Subcutaneous abdominal adipose tissue (tissue), 5 donors: ENCODE measurements at regions not wholly inside any gene's neighbourhood (a gene's known extent, or its start where the extent isn't known, plus 50 kb on each side); places are given as distances from the start of the nearest gene placed in this dataset.
"Not testable (repeated sequence)": the region's sequence is repeated elsewhere in the genome, so short reads cannot be mapped to it uniquely, and the experiment has no call there.

Experiments
- H3K27ac ChIP-seq: one replicate; pipeline ENCODE4 v1.7.0; 2013; ENCODE audit warnings: low read depth, mild to moderate bottlenecking, inconsistent platforms, low read length, moderate library complexity
- H3K27me3 ChIP-seq, 5 donors: one replicate each; pipeline ENCODE4 v1.7.0; 2013; ENCODE audit warnings: low read length in 5 of 5, inconsistent platforms in 1 of 5; ENCODE audit not compliant: control insufficient read depth in 5 of 5, insufficient read depth in 4 of 5
- H3K36me3 ChIP-seq, 5 donors: one replicate each; pipeline ENCODE4 v1.7.0; 2013; ENCODE audit warnings: low read length in 5 of 5; ENCODE audit not compliant: control insufficient read depth in 5 of 5, insufficient read depth in 5 of 5
- H3K4me1 ChIP-seq, 5 donors: one replicate each; pipeline ENCODE4 v1.7.0; 2013; ENCODE audit warnings: low read length in 5 of 5, mild to moderate bottlenecking in 3 of 5, moderate library complexity in 1 of 5; ENCODE audit not compliant: control insufficient read depth in 5 of 5, insufficient read depth in 5 of 5
- H3K4me3 ChIP-seq, 5 donors: one replicate each; pipeline ENCODE4 v1.7.0; 2013; ENCODE audit warnings: low read length in 5 of 5, low read depth in 1 of 5
- H3K9ac ChIP-seq, 5 donors: one replicate each; pipeline ENCODE4 v1.7.0; 2013; ENCODE audit warnings: low read length in 5 of 5, mild to moderate bottlenecking in 4 of 5, moderate library complexity in 3 of 5
- H3K9me3 ChIP-seq, 5 donors: one replicate each; pipeline ENCODE4 v1.7.0; 2013; ENCODE audit warnings: low read length in 5 of 5; ENCODE audit not compliant: control insufficient read depth in 5 of 5
- donor health status: healthy.
- donor health status: healthy.
- donor health status: healthy.
- donor health status: healthy.
- donor health status: healthy.

DNA sequence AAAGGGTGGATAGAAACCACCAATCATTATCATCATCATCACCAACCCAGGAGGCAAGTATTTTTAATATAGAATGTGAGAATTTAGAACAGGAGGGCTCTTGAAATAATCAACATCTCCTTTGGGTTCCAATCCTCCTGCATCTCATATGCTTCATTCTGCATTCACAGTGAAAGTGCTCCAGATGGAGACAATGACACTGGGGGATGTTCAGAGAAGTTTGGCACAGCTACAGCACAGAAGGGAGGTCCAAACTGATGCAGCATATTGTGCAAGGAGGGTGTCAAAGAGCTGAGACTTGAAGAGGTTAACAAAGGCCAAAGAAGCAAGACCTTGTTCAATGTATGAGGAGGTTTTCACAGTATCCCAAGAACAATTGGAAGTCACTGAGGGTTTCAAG is 767.1 kb downstream of the NTRK3 start:
- Histone ChIP-seq H3K27ac (no peak overlapping the region), H3K9me3 (no peaks in the 10 kb centered on the region), H3K9ac (no peak overlapping the region)

DNA sequence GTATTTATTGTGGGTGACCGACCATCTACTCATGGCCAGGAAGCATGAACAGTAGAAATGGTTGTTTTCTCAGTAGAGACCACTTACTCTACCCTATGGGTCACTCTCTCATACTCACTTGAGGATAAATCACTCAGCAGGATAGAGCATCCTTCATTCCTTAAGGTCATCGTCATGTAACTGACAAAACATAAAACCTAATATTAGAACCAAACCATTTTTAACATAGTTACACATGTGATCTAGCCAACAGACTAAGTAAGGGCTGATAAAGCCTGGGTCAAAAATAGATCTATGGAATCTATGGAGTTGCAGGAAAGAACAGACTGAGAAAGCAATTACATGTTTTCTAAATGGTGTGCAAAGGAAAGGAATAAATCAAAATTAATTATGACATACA is 769.1 kb downstream of the NTRK3 start:
- Histone ChIP-seq H3K4me3 (no peak overlapping the region), H3K4me1 (no peaks in the 10 kb centered on the region), H3K9ac (no peak overlapping the region), H3K27ac (no peak overlapping the region), H3K27me3 (no peaks in the 10 kb centered on the region), H3K36me3 (no peaks in the 10 kb centered on the region), H3K9me3 (no peaks in the 10 kb centered on the region)

More for the DNA sequence above, 767.1 kb downstream of the NTRK3 start:
- Histone ChIP-seq H3K4me3 (no peak overlapping the region), H3K4me1 (no peaks in the 10 kb centered on the region), H3K27me3 (peaks cover 0 to 2% (median 0%) of the 10 kb centered on the region in 5 donors), H3K36me3 (no peaks in the 10 kb centered on the region)

DNA sequence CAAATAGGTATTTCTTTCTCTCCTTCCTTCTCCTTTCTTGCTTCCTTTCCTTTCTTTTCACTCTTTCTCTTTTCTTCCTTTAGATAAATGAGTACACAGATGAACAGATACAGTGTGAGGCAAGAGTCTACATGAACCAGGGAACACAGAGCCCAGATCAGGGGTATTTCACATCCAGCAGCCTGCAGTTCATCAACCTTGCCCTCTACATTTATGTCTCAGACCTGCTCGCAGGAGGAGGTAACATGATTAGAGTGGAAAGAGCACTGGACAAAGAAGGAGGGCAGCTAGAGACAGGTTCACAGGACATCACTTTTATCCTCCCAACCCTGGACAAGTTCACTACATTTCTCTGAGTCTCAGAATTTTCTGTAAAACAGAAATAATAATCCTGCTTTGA is 773.1 kb downstream of the NTRK3 start:
- H3K36me3 ChIP-seq: no peaks in the 10 kb centered on the region
- no peak overlapping the region for H3K27ac ChIP-seq
- no peaks in the 10 kb centered on the region for H3K4me1 ChIP-seq
- H3K9ac ChIP-seq: no peak overlapping the region
- no peaks in the 10 kb centered on the region for H3K27me3 ChIP-seq
- H3K9me3 ChIP-seq: no peaks in the 10 kb centered on the region
- H3K4me3 ChIP-seq: no peak overlapping the region

DNA sequence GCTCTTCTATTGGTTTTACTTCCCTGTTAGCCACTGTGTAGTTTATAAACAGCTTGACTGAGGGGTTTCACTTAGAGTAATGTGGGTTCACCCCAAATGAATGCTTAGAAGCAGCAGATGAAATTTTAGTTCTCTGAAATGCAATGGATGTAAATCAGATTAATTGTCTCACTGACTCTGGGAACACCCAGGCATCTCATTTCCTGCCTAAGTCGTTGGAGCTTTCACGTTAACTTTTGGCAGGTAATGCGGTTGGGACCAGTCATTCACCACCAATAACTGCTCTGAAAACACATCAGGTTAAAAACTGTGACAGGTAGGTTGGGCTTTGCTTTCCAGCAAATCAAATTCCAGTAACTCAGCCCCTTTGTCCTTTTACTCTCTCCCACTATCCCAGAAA is 775.4 kb downstream of the NTRK3 start:
- Histone ChIP-seq H3K9me3 (no peaks in the 10 kb centered on the region), H3K4me1 (no peaks in the 10 kb centered on the region)

DNA sequence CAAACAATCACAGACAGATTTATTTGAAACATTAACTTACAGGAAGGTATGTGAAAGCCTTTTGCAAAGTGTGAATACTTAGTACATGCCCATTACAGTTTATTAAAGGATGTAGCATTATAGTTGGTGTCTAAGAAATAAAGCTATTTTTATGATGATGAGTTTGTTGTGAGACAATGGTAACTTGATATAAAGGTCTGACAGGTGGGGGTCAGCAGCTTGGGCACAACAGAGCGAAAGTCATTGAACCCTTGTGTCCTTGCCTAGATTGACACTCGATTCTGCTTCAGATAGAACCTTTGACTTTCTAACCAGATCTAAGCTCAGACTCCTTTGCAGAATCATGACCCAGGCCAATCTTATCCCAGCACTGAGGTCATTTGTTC is 777.9 kb downstream of the NTRK3 start:
- Histone ChIP-seq H3K4me1 (no peaks in the 10 kb centered on the region), H3K27ac (no peak overlapping the region), H3K9ac (no peak overlapping the region), H3K4me3 (no peak overlapping the region), H3K9me3 (no peaks in the 10 kb centered on the region), H3K27me3 (no peaks in the 10 kb centered on the region), H3K36me3 (no peaks in the 10 kb centered on the region)

More for the DNA sequence above, 775.4 kb downstream of the NTRK3 start:
- H3K9ac ChIP-seq: no peak overlapping the region
- H3K36me3 ChIP-seq: no peaks in the 10 kb centered on the region
- H3K4me3 ChIP-seq: no peak overlapping the region
- no peaks in the 10 kb centered on the region for H3K27me3 ChIP-seq
- no peak overlapping the region for H3K27ac ChIP-seq

DNA sequence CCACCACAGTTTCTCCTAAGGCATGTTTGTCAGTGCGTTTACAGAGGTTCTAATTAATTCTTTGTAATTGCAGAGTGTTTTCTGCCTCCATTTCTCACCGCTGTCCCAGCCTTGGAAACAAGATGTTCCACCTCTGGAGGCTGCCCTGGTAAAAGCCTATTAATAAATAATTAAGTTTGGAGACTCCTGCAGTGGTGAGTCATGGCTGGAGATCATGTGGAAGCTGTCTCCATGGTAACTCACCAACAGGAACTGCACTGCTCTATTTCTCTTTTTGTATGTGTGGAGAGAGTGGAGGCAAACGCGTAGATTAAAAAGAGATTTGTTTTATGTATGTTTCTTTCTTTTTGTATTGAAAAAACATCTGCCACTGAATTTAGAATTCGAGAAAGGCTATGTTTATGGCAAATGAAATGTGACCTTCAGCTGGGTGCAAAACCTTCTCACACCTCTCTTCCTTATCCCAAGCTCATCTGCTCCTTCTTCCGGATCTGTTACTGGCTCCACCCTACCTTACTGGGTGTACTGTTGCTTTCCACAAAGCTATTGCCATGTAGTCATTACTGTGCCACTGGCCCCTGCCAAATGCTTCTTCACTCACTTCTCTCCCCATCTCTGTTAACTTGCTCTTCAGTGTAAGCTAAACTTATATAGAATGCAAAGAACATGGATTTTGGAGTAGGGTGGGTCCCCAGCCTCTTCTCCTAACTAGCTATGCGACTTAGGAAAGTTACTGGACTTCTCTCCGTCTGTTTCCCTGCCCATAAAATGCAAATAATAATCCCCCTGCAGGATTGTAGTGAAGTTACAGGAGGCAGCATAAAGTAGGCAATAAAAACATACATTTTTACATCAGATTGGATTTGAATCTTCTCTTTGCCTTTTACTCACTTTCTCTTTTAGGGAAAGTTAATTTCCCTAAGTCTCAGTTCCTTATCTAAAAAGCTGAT is 778.5 kb downstream of the NTRK3 start:
- no peak overlapping the region for H3K4me3 ChIP-seq

DNA sequence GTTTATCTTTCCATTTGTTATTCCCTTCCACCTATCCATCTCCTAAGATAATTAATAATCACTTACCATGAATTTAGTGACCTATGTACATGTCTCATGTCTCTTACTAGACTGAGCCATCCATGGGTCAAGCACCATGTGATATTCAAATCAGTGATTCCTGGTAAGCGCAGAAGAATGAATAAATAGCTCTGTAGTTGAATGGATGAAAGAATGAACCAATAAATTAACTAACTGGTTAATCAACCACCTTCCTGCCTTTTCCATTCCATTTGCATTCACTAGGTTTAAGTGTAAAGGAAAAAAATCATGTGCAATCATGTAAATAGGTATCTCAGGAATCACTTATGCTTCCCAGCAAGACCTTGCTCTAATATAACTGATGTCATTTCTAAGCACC is 779.5 kb downstream of the NTRK3 start:
- Histone ChIP-seq H3K9me3 (no peaks in the 10 kb centered on the region), H3K27me3 (no peaks in the 10 kb centered on the region), H3K36me3 (no peaks in the 10 kb centered on the region), H3K4me3 (no peak overlapping the region), H3K4me1 (no peaks in the 10 kb centered on the region), H3K27ac (no peak overlapping the region), H3K9ac (no peak overlapping the region)

More for the DNA sequence above, 778.5 kb downstream of the NTRK3 start:
- no peak overlapping the region for H3K9ac ChIP-seq
- H3K9me3 ChIP-seq: no peaks in the 10 kb centered on the region
- H3K36me3 ChIP-seq: no peaks in the 10 kb centered on the region
- no peaks in the 10 kb centered on the region for H3K4me1 ChIP-seq
- no peaks in the 10 kb centered on the region for H3K27me3 ChIP-seq
- no peak overlapping the region for H3K27ac ChIP-seq

DNA sequence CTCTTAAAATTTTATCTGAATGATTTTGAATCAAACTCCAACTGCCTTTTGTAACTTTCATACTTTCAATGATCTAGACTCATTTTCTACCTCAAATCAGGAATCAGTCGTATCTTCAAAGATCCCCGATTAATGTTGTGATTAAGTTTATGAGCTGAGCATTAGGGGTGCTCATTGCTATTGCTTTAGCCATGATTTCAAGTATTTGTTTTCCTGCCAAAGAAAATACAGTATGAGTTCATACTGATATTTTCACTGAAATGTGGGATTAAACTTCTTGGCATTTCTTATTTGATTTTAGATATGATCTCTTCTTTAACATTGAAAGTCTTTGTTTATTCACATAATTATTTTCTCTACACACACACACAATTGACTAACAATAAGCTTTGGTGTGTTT is 785.6 kb downstream of the NTRK3 start:
- H3K27ac ChIP-seq: no peak overlapping the region
- no peaks in the 10 kb centered on the region for H3K4me1 ChIP-seq
- no peaks in the 10 kb centered on the region for H3K36me3 ChIP-seq
- no peaks in the 10 kb centered on the region for H3K27me3 ChIP-seq
- no peaks in the 10 kb centered on the region for H3K9me3 ChIP-seq
- no peak overlapping the region for H3K9ac ChIP-seq
- H3K4me3 ChIP-seq: no peak overlapping the region

DNA sequence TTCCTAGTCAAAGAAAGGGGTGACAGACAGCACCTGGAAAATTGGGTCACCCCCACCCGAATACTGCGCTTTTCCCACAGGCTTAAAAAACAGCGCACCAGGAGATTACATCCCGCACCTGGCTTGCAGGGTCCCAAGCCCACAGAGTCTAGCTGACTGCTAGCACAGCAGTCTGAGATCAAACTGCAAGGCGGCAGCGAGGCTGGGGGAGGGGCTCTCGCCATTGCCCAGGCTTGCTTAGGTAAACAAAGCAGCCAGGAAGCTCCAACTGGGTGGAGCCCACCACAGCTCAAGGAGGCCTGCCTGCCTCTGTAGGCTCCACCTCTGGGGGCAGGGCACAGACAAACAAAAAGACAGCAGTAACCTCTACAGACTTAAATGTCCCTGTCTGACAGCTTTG is 792.6 kb downstream of the NTRK3 start:
- H3K9ac ChIP-seq, H3K4me1 ChIP-seq, H3K27me3 ChIP-seq, H3K9me3 ChIP-seq, H3K4me3 ChIP-seq, H3K27ac ChIP-seq, H3K36me3 ChIP-seq: not testable (repeated sequence)

DNA sequence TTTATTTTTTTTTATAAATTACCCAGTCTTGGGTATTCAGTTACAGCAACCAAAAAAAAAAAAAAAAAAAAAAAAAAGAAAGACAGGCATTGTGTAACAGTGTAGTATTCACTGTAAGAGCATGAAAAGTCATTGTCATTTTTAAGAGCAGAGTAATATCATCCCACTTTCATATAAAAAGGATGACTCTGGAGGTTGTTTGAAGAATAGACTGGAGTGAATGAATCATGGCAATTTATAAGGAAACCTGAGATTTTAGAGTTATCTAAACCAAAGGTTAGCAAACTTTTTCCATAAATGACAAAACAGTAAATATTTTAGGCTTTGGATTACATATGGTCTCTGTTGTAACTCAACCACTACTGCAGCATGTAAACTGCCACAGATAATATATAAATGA is 794.9 kb downstream of the NTRK3 start:
- Histone ChIP-seq H3K9ac (no peak overlapping the region), H3K36me3 (no peaks in the 10 kb centered on the region)

More for the DNA sequence above, 794.9 kb downstream of the NTRK3 start:
- no peaks in the 10 kb centered on the region for H3K4me1 ChIP-seq
- H3K27me3 ChIP-seq: no peaks in the 10 kb centered on the region
- no peak overlapping the region for H3K27ac ChIP-seq
- no peaks in the 10 kb centered on the region for H3K9me3 ChIP-seq
- H3K4me3 ChIP-seq: no peak overlapping the region
